ENCODE measurements at regions not wholly inside any gene's neighbourhood (a gene's known extent, or its start where the extent isn't known, plus 50 kb on each side); places are given as distances from the start of the nearest gene placed in this dataset.

DNA sequence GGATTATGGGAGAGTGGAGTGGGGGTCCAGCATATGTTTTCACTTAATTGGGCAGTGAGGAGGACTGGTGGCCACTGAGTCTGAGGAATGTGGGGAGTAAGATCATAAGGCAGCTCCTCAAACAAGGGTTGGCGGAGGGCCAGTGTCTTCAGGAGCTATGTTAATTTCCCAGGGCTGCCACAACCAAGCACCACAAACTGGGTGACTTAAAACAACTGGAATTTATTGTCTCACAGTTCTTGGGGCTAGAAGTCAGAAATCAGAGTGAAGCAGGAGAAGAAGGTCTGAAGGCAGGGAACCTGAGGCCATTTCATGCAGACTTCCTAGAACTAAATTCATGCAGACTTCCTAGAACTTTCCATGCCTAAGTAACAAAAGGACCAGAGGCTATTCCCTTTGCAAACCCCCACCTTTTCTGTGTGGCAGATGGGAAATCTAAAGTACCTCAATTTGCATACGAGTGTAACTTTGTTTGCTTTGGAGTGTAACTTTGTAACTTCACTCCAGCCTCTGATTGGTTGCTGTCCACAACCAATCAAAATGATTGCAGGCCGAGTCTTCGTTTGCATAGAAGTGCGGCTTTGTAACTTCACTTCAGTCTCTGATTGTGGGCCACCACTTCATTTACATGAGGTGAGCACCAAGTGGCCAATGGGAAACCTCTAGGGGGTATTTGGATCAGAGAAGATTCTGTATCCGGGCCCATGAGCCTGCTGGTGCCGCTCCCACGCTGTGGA is 50.5 kb upstream of the ZBED5 start:
- SMC1A ChIA-PET (ENCODE audit: uncharacterized antibody, unreplicated experiment): interaction anchor here (1.5 kb wide), 1 partner anchor 10 kb away, joined by 3 read pairs; no protein-coding TSS in a partner anchor
- POLR2A ChIA-PET: no interaction called here
- TF ChIP-seq, protein P1, sequence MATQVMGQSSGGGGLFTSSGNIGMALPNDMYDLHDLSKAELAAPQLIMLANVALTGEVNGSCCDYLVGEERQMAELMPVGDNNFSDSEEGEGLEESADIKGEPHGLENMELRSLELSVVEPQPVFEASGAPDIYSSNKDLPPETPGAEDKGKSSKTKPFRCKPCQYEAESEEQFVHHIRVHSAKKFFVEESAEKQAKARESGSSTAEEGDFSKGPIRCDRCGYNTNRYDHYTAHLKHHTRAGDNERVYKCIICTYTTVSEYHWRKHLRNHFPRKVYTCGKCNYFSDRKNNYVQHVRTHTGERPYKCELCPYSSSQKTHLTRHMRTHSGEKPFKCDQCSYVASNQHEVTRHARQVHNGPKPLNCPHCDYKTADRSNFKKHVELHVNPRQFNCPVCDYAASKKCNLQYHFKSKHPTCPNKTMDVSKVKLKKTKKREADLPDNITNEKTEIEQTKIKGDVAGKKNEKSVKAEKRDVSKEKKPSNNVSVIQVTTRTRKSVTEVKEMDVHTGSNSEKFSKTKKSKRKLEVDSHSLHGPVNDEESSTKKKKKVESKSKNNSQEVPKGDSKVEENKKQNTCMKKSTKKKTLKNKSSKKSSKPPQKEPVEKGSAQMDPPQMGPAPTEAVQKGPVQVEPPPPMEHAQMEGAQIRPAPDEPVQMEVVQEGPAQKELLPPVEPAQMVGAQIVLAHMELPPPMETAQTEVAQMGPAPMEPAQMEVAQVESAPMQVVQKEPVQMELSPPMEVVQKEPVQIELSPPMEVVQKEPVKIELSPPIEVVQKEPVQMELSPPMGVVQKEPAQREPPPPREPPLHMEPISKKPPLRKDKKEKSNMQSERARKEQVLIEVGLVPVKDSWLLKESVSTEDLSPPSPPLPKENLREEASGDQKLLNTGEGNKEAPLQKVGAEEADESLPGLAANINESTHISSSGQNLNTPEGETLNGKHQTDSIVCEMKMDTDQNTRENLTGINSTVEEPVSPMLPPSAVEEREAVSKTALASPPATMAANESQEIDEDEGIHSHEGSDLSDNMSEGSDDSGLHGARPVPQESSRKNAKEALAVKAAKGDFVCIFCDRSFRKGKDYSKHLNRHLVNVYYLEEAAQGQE (IDR thresholded peaks at IDR 0.05; ENCODE audit: low read depth, low read length): no peak
- no peak for TF ChIP-seq IRF4 (IDR thresholded peaks at IDR 0.05; ENCODE audit: low read depth, low read length)
- intact Hi-C loops (cut with micrococcal nuclease; ENCODE audit: unreplicated experiment) (no loop called here), in situ Hi-C loops (cut with MboI) (no loop called here)
- H3K27ac ChIP-seq (ENCODE audit: control insufficient read depth, insufficient read depth): no peak overlapping the region
- H3K36me3 ChIP-seq (ENCODE audit: control insufficient read depth in 2 of 2, insufficient read depth in 2 of 2, low read length in 1 of 2): no peaks in the 10 kb centered on the region
- DNase-seq (ENCODE audit: low read depth, low spot score): no peak
- no peak overlapping the region for H3K4me3 ChIP-seq
- H4K20me1 ChIP-seq (ENCODE audit: control insufficient read depth, insufficient read depth): no peaks in the 10 kb centered on the region
- H3K4me1 ChIP-seq (ENCODE audit: control insufficient read depth, insufficient read depth, low read length): no peaks in the 10 kb centered on the region
- H3K79me2 ChIP-seq (ENCODE audit: control insufficient read depth, insufficient read depth, low read length): no peaks in the 10 kb centered on the region
- RAD21 ChIA-PET (ENCODE audit: unreplicated experiment): no interaction called here
- H3K9me3 ChIP-seq (replicated peaks; ENCODE audit: control insufficient read depth, insufficient read depth, low read length): no peaks in the 10 kb centered on the region
- CTCF ChIA-PET: interaction anchor here (4.9 kb wide), 1 partner anchor 116 kb away, joined by 32 read pairs; no protein-coding TSS in a partner anchor
- H3K9ac ChIP-seq (ENCODE audit: control insufficient read depth, insufficient read depth, low read length): no peak overlapping the region
- ATAC-seq: no peak
- BruUV-seq (replicated peaks): no TSS peak
- peaks cover 0 to 1% of the 10 kb centered on the region in 2 experiments; a peak in 2 of 4 replicates for H3K27me3 ChIP-seq (replicated peaks in 1 of 2; ENCODE audit: control insufficient read depth in 2 of 2, insufficient read depth in 2 of 2, low read length in 1 of 2)
- FAIRE-seq: no peak
- H2AFZ ChIP-seq (ENCODE audit: control insufficient read depth, low read depth, low read length): no peak overlapping the region
- WGBS (ENCODE audit: insufficient coverage, insufficient replicate concordance, low lambda C conversion rate, missing lambda C conversion rate): 68% methylated on average over 8 of the region's 8 CpGs
- no peak overlapping the region for H3K4me2 ChIP-seq (ENCODE audit: control insufficient read depth, insufficient read depth)
